GM21576 (cell line): ENCODE measurements at regions not wholly inside any gene's neighbourhood (a gene's known extent, or its start where the extent isn't known, plus 50 kb on each side); places are given as distances from the start of the nearest gene placed in this dataset.
"Not testable (repeated sequence)": the region's sequence is repeated elsewhere in the genome, so short reads cannot be mapped to it uniquely, and the experiment has no call there.

Experiments
- ATAC-seq: cut with Tn5 transposase; IDR thresholded peaks from one replicate; pipeline ENCODE4 v1.9.1; 2021; ENCODE audit warnings: mild to moderate bottlenecking, moderate library complexity; ENCODE audit not compliant: unreplicated experiment

GRCh38 chr1:19024532-19024931 is 68.1 kb upstream of the IFFO2 start:
- no peak for ATAC-seq

GRCh38 chr1:19023787-19024186 is 67.3 kb upstream of the IFFO2 start:
- ATAC-seq: no peak

GRCh38 chr1:19021845-19022244 is 65.4 kb upstream of the IFFO2 start:
- ATAC-seq: no peak

- not testable (repeated sequence) for ATAC-seq
These were observed 62.8 kb upstream of the IFFO2 start for GRCh38 chr1:19019288-19019687.

GRCh38 chr1:19015476-19015875 is 59.0 kb upstream of the IFFO2 start:
- ATAC-seq: no peak

- ATAC-seq: no peak
These were observed 58.3 kb upstream of the IFFO2 start for GRCh38 chr1:19014765-19015164.

GRCh38 chr1:19013826-19014548 is 57.5 kb upstream of the IFFO2 start:
- no peak for ATAC-seq

GRCh38 chr1:19011845-19012231 is 55.4 kb upstream of the IFFO2 start:
- no peak for ATAC-seq

- ATAC-seq: peak; percentile 62
These were observed 54.7 kb upstream of the IFFO2 start for GRCh38 chr1:19010995-19011844.

GRCh38 chr1:19010503-19010902 is 54.0 kb upstream of the IFFO2 start:
- ATAC-seq: no peak

GRCh38 chr1:19009882-19010321 is 53.4 kb upstream of the IFFO2 start:
- no peak for ATAC-seq

GRCh38 chr1:19009126-19009881 is 52.8 kb upstream of the IFFO2 start:
- no peak for ATAC-seq

GRCh38 chr1:19007491-19008441 is 51.3 kb upstream of the IFFO2 start:
- ATAC-seq: no peak

- ATAC-seq: no peak
These were observed 50.4 kb upstream of the IFFO2 start for GRCh38 chr1:19006837-19007271.
